Sigmoid colon (tissue), 6 donors: ENCODE measurements at regions not wholly inside any gene's neighbourhood (a gene's known extent, or its start where the extent isn't known, plus 50 kb on each side); places are given as distances from the start of the nearest gene placed in this dataset.
"Not testable (repeated sequence)": the region's sequence is repeated elsewhere in the genome, so short reads cannot be mapped to it uniquely, and the experiment has no call there.

Experiments used
- DNase-seq: peaks from one replicate; pipeline ENCODE4 v3.0.0-alpha.2; 2019
- H3K27ac ChIP-seq, 4 donors: fragments of 200-600 bp; sonication (generic); one replicate each; pipeline ENCODE4 v1.5.1; 2016 to 2019; ENCODE audit warnings: mild to moderate bottlenecking in 1 of 4
- H3K27me3 ChIP-seq, 3 donors: fragments of 200-600 bp; sonication (generic); one replicate each; pipeline ENCODE4 v1.5.1; 2019; ENCODE audit warnings: mild to moderate bottlenecking in 1 of 3
- H3K36me3 ChIP-seq, 4 donors: fragments of 200-600 bp; sonication (generic); one replicate each; pipeline ENCODE4 v1.5.1; 2016 to 2019
- H3K4me1 ChIP-seq, 4 donors: fragments of 200-600 bp; sonication (generic); one replicate each; pipeline ENCODE4 v1.5.1; 2017 to 2019
- H3K4me3 ChIP-seq, 4 donors: fragments of 200-600 bp; sonication (generic); one replicate each; pipeline ENCODE4 v1.5.1; 2017 to 2019; ENCODE audit warnings: mild to moderate bottlenecking in 2 of 4, moderate library complexity in 1 of 4
- H3K9me3 ChIP-seq, 4 donors: fragments of 200-600 bp in 3 of 4; sonication (generic) in 3 of 4; one replicate each; pipeline versions ENCODE4 v1.5.1 to v1.6.1; 2013 to 2019
- CTCF ChIP-seq, 4 experiments: fragments of 450-650 bp in 3 of 4; fragments of 200-600 bp in 1 of 4; IDR thresholded peaks; one replicate each; pipeline ENCODE4 v1.5.1; 2016 to 2019; ENCODE audit warnings: antibody characterized with exemption in 4 of 4, mild to moderate bottlenecking in 3 of 4, moderate library complexity in 2 of 4
- EP300 ChIP-seq, 4 donors: sonication (generic); formaldehyde crosslinking; IDR thresholded peaks; one replicate each; pipeline ENCODE4 v1.6.1; 2017; ENCODE audit warnings: antibody characterized with exemption in 4 of 4
- POLR2A ChIP-seq, 2 donors: fragments of 450-650 bp; IDR thresholded peaks; one replicate each; pipeline ENCODE4 v1.6.1; 2016; ENCODE audit warnings: antibody characterized with exemption in 2 of 2, mild to moderate bottlenecking in 2 of 2, moderate library complexity in 2 of 2
- POLR2AphosphoS5 ChIP-seq, 4 donors: sonication (generic); formaldehyde crosslinking; IDR thresholded peaks; one replicate each; pipeline ENCODE4 v1.6.1; 2017; ENCODE audit warnings: antibody characterized with exemption in 4 of 4
- WGBS, 2 donors: extraction: QIAGEN DNeasy Blood & Tissue Kit; methylation state at CpG; one replicate each; pipeline ENCODE4 v1.1.7; 2013; 5-methylcytosine and 5-hydroxymethylcytosine counted together
- intact Hi-C: fragments of 100-400 bp; cut with DNase I; formaldehyde crosslinking; loops from one replicate; pipeline ENCODE4 v1.15.1; 2023
- donor health status: healthy with polysubstance abuse.
- donor health status: healthy.

DNA sequence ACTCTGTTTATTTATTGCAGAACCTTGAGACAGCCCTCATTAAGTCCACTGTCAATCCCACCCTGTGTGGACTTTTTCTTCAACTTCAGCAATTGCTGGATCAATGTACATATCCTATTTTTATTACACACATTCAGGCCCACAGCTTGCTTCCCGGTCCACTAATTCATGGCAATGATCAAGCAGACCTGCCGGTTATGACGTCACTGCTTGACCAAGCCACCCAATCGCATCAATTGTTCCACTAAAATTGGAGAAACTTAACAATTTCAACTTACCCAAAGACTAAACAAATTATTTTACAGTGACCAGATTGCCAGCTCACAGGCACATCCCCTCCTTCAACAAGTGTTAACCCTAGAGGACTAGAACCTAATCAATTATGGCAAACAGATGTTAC lies 240.4 kb upstream of the MAGEB18 start:
- H3K36me3 ChIP-seq: no peaks in the 10 kb centered on the region
- no peak for TF ChIP-seq EP300 (IDR thresholded peaks at IDR 0.05)
- no peak for TF ChIP-seq CTCF (IDR thresholded peaks at IDR 0.05)
- no peak for TF ChIP-seq POLR2A (IDR thresholded peaks at IDR 0.05)
- no peak for TF ChIP-seq POLR2AphosphoS5 (IDR thresholded peaks at IDR 0.05)
- intact Hi-C loops: no loop called here
- no peak overlapping the region for H3K27ac ChIP-seq
- no peak overlapping the region for H3K4me3 ChIP-seq
- no peaks in the 10 kb centered on the region for H3K27me3 ChIP-seq
- H3K9me3 ChIP-seq: no peaks in the 10 kb centered on the region
- DNase-seq: no peak
- no peaks in the 10 kb centered on the region for H3K4me1 ChIP-seq
- 87 to 97% methylated on average over 4 of the region's 4 CpGs for WGBS, 2 donors

DNA sequence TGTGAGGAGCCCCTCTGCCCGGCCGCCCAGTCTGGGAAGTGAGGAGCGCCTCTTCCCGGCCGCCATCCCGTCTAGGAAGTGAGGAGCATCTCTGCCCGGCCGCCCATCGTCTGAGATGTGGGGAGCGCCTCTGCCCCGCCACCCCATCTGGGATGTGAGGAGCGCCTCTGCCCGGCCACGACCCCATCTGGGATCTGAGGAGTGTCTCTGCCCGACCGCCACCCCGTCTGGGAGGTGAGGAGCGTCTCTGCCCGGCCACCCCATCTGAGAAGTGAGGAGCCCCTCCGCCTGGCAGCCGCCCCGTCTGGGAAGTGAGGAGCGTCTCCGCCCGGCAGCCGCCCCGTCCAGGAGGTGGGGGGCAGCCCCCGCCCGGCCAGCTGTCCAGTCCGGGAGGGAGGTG lies 232.4 kb upstream of the MAGEB18 start:
- WGBS, 2 donors: 88 to 99% methylated on average over 18 to 25 of the region's 30 CpGs
- H3K27ac ChIP-seq, intact Hi-C loops, H3K4me3 ChIP-seq, H3K9me3 ChIP-seq, H3K27me3 ChIP-seq, DNase-seq, H3K36me3 ChIP-seq, H3K4me1 ChIP-seq: not testable (repeated sequence)

- DNase-seq: no peak
- 75 to 85% methylated on average over 3 of the region's 3 CpGs for WGBS, 2 donors
- intact Hi-C loops: no loop called here
- H3K9me3 ChIP-seq: no peaks in the 10 kb centered on the region
- no peaks in the 10 kb centered on the region for H3K36me3 ChIP-seq
- H3K4me3 ChIP-seq: no peak overlapping the region
- no peak overlapping the region for H3K27ac ChIP-seq
- H3K27me3 ChIP-seq: no peaks in the 10 kb centered on the region
- TF ChIP-seq EP300 (IDR thresholded peaks at IDR 0.05) (no peak), POLR2A (IDR thresholded peaks at IDR 0.05) (no peak), POLR2AphosphoS5 (IDR thresholded peaks at IDR 0.05) (no peak), CTCF (IDR thresholded peaks at IDR 0.05) (no peak)
- H3K4me1 ChIP-seq: no peaks in the 10 kb centered on the region
These were observed 212.2 kb upstream of the MAGEB18 start for GRCh38 chrX:25925946-25926345.

DNA sequence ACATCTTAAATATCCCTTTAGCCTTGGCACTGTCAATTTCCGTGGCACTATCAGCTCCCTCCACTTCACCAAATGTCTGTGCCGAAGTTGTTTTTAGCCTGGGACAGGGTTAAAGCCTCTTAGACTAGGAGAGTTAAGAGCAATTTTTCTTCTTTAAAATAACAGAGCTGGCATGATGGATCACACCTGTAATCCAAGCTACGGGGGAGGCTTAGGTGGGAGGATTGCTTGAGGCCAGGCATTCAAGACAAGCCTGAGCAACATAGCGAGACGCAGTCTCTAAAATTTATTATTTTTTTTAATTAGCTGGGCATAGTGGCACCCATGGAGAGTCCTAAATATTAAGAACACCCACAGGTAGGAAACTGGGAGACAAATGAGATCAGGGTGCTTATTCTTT lies 209.8 kb upstream of the MAGEB18 start:
- H3K36me3 ChIP-seq: no peaks in the 10 kb centered on the region
- no peaks in the 10 kb centered on the region for H3K9me3 ChIP-seq
- DNase-seq: no peak
- no peaks in the 10 kb centered on the region for H3K4me1 ChIP-seq
- intact Hi-C loops: no loop called here
- TF ChIP-seq CTCF (IDR thresholded peaks at IDR 0.05): no peak
- no peak for TF ChIP-seq EP300 (IDR thresholded peaks at IDR 0.05)
- TF ChIP-seq POLR2A (IDR thresholded peaks at IDR 0.05): no peak
- TF ChIP-seq POLR2AphosphoS5 (IDR thresholded peaks at IDR 0.05): no peak
- H3K27me3 ChIP-seq: no peaks in the 10 kb centered on the region
- 49 to 89% methylated on average over 5 of the region's 5 CpGs for WGBS, 2 donors
- no peak overlapping the region for H3K27ac ChIP-seq
- H3K4me3 ChIP-seq: no peak overlapping the region

DNA sequence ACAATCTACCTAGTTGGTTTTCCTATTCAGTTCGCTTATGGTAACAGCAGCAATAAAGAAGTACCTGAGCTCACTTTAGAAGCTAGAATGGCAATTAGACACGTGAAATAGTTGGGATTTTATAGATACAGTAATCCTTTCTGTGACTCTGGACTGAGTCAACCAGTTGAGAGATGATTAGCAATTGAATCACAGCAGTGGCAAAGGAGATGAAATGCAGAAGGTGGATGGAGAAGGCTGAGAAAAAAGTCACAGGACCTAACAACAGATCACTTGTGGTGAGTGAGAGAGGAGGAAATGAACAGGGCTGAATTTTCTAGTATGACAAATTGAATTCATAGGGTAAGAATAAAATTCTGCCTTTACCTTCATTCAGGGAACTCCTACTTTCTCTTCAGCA lies 197.1 kb upstream of the MAGEB18 start:
- WGBS, 2 donors: 37 to 47% methylated on average over 2 of the region's 2 CpGs
- no peak overlapping the region for H3K27ac ChIP-seq
- no peak for DNase-seq
- H3K36me3 ChIP-seq: no peaks in the 10 kb centered on the region
- H3K27me3 ChIP-seq: no peaks in the 10 kb centered on the region
- H3K9me3 ChIP-seq: no peaks in the 10 kb centered on the region
- TF ChIP-seq EP300 (IDR thresholded peaks at IDR 0.05): no peak
- no peak for TF ChIP-seq POLR2AphosphoS5 (IDR thresholded peaks at IDR 0.05)
- no peak for TF ChIP-seq POLR2A (IDR thresholded peaks at IDR 0.05)
- TF ChIP-seq CTCF (IDR thresholded peaks at IDR 0.05): no peak
- intact Hi-C loops: no loop called here
- no peak overlapping the region for H3K4me3 ChIP-seq
- no peaks in the 10 kb centered on the region for H3K4me1 ChIP-seq
